Mesendoderm (in vitro differentiated cells): ENCODE measurements at regions not wholly inside any gene's neighbourhood (a gene's known extent, or its start where the extent isn't known, plus 50 kb on each side); places are given as distances from the start of the nearest gene placed in this dataset.

Experiments
- DNase-seq: peaks from one replicate; pipeline ENCODE4 v3.0.0; 2013
- H2AK5ac ChIP-seq: 2 replicates; pipeline ENCODE4 v1.6.1; 2013; ENCODE audit warnings: low read length, inconsistent platforms
- H2BK120ac ChIP-seq: 2 replicates; pipeline ENCODE4 v1.6.1; 2013; ENCODE audit warnings: low read depth, mild to moderate bottlenecking, low read length, moderate library complexity, mixed read lengths
- H2BK15ac ChIP-seq: replicated peaks from 2 replicates; pipeline ENCODE4 v1.6.1; 2013; ENCODE audit warnings: low read depth, mild to moderate bottlenecking, moderate library complexity
- H2BK5ac ChIP-seq: 2 replicates; pipeline ENCODE4 v1.6.1; 2013; ENCODE audit warnings: low read length, inconsistent platforms
- H3K18ac ChIP-seq: 2 replicates; pipeline ENCODE4 v1.6.1; 2013; ENCODE audit warnings: mild to moderate bottlenecking, low read length, mixed read lengths
- H3K23ac ChIP-seq: one replicate; pipeline ENCODE4 v1.6.1; 2013; ENCODE audit warnings: low read length
- H3K27ac ChIP-seq: 2 replicates; pipeline ENCODE4 v1.5.1; 2013; ENCODE audit warnings: low read depth, mild to moderate bottlenecking, inconsistent platforms, low read length, moderate library complexity
- H3K27me3 ChIP-seq: 2 replicates; pipeline ENCODE4 v1.6.1; 2013; ENCODE audit warnings: low read length, control low read depth, mild to moderate bottlenecking, inconsistent platforms; ENCODE audit not compliant: insufficient read depth, poor library complexity
- H3K36me3 ChIP-seq: 2 replicates; pipeline ENCODE4 v1.6.1; 2013; ENCODE audit warnings: low read length, inconsistent platforms; ENCODE audit not compliant: control insufficient read depth, insufficient read depth
- H3K4ac ChIP-seq: one replicate; pipeline ENCODE4 v1.6.1; 2013; ENCODE audit warnings: low read depth, mild to moderate bottlenecking, low read length, moderate library complexity
- H3K4me1 ChIP-seq: 2 replicates; pipeline ENCODE4 v1.6.1; 2013; ENCODE audit warnings: low read depth, low read length, inconsistent platforms; ENCODE audit not compliant: control insufficient read depth
- H3K4me2 ChIP-seq: 2 replicates; pipeline ENCODE4 v1.6.1; 2013; ENCODE audit warnings: low read length
- H3K4me3 ChIP-seq: 2 replicates; pipeline ENCODE4 v1.5.1; 2013; ENCODE audit warnings: mild to moderate bottlenecking, low read length
- H3K56ac ChIP-seq: one replicate; pipeline ENCODE4 v1.6.1; 2013; ENCODE audit warnings: low read length
- H3K79me1 ChIP-seq: 2 replicates; pipeline ENCODE4 v1.6.1; 2013; ENCODE audit warnings: low read length, inconsistent platforms
- H3K79me2 ChIP-seq: 2 replicates; pipeline ENCODE4 v1.6.1; 2013; ENCODE audit warnings: mild to moderate bottlenecking, low read length; ENCODE audit not compliant: control insufficient read depth, insufficient read depth
- H3K9ac ChIP-seq: 2 replicates; pipeline ENCODE4 v1.6.1; 2013; ENCODE audit warnings: low read length, inconsistent platforms
- H4K5ac ChIP-seq: one replicate; pipeline ENCODE4 v1.6.1; 2013; ENCODE audit warnings: low read length
- H4K8ac ChIP-seq: one replicate; pipeline ENCODE4 v1.6.1; 2013; ENCODE audit warnings: low read depth, mild to moderate bottlenecking, control low read depth, low read length, moderate library complexity
- WGBS: extraction: QIAGEN DNeasy Blood & Tissue Kit; methylation state at CpG from one replicate; pipeline ENCODE4 v1.1.7; 2013; ENCODE audit warnings: low lambda C conversion rate, missing lambda C conversion rate; ENCODE audit not compliant: insufficient coverage; ENCODE audit errors: extremely low coverage; 5-methylcytosine and 5-hydroxymethylcytosine counted together

GRCh38 chr2:160602073-160602472 lies 108.5 kb upstream of the RBMS1 start:
- H3K4ac ChIP-seq: no peak overlapping the region
- no peak overlapping the region for H3K27ac ChIP-seq
- H3K79me1 ChIP-seq: no peaks in the 10 kb centered on the region
- H3K27me3 ChIP-seq: no peaks in the 10 kb centered on the region
- no peak overlapping the region for H2BK5ac ChIP-seq
- no CpG with 5 or more reads among the region's 2 CpGs for WGBS
- no peak overlapping the region for H2BK120ac ChIP-seq
- H3K4me2 ChIP-seq: no peak overlapping the region
- no peak overlapping the region for H3K9ac ChIP-seq
- no peaks in the 10 kb centered on the region for H3K79me2 ChIP-seq
- H2BK15ac ChIP-seq: no peak overlapping the region
- no peak overlapping the region for H2AK5ac ChIP-seq
- no peaks in the 10 kb centered on the region for H3K36me3 ChIP-seq
- H3K18ac ChIP-seq: no peak overlapping the region
- DNase-seq: no peak
- H3K56ac ChIP-seq: no peak overlapping the region
- H4K8ac ChIP-seq: no peak overlapping the region
- no peaks in the 10 kb centered on the region for H3K4me1 ChIP-seq
- H3K4me3 ChIP-seq: no peak overlapping the region
- no peak overlapping the region for H3K23ac ChIP-seq
- no peak overlapping the region for H4K5ac ChIP-seq

- Histone ChIP-seq H3K79me2 (no peaks in the 10 kb centered on the region), H4K8ac (no peak overlapping the region), H3K4me2 (no peak overlapping the region), H3K27ac (no peak overlapping the region), H4K5ac (no peak overlapping the region), H3K36me3 (no peaks in the 10 kb centered on the region), H3K79me1 (no peaks in the 10 kb centered on the region), H2BK120ac (no peak overlapping the region), H3K4me1 (no peaks in the 10 kb centered on the region), H3K27me3 (no peaks in the 10 kb centered on the region), H3K23ac (no peak overlapping the region), H3K9ac (no peak overlapping the region), H3K56ac (no peak overlapping the region), H3K18ac (no peak overlapping the region), H2BK5ac (no peak overlapping the region), H3K4ac (no peak overlapping the region), H2AK5ac (no peak overlapping the region), H2BK15ac (no peak overlapping the region), H3K4me3 (no peak overlapping the region)
- no peak for DNase-seq
- WGBS: no CpG with 5 or more reads among the region's 3 CpGs
Observed at GRCh38 chr2:160603771-160604510, 110.3 kb upstream of the RBMS1 start.

- H4K8ac ChIP-seq: no peak overlapping the region
- peaks cover 2% of the 10 kb centered on the region for H3K4me1 ChIP-seq
- H3K56ac ChIP-seq: no peak overlapping the region
- H2BK5ac ChIP-seq: no peak overlapping the region
- H3K4me2 ChIP-seq: no peak overlapping the region
- H4K5ac ChIP-seq: no peak overlapping the region
- H3K36me3 ChIP-seq: no peaks in the 10 kb centered on the region
- H3K4ac ChIP-seq: no peak overlapping the region
- H3K79me1 ChIP-seq: no peaks in the 10 kb centered on the region
- H2AK5ac ChIP-seq: no peak overlapping the region
- H2BK15ac ChIP-seq: no peak overlapping the region
- H3K27ac ChIP-seq: no peak overlapping the region
- H3K23ac ChIP-seq: no peak overlapping the region
- no peaks in the 10 kb centered on the region for H3K27me3 ChIP-seq
- no peak for DNase-seq
- no peak overlapping the region for H3K9ac ChIP-seq
- H3K79me2 ChIP-seq: no peaks in the 10 kb centered on the region
- H3K18ac ChIP-seq: no peak overlapping the region
- H3K4me3 ChIP-seq: no peak overlapping the region
- no CpG with 5 or more reads among the region's 1 CpG for WGBS
- no peak overlapping the region for H2BK120ac ChIP-seq
Observed at GRCh38 chr2:160606341-160606740, 112.7 kb upstream of the RBMS1 start.

GRCh38 chr2:160608599-160608998 lies 115.0 kb upstream of the RBMS1 start:
- H3K56ac ChIP-seq: peak overlapping the region; percentile 34
- no peak overlapping the region for H4K8ac ChIP-seq
- no peak overlapping the region for H2BK120ac ChIP-seq
- no peak overlapping the region for H3K4me2 ChIP-seq
- H3K79me2 ChIP-seq: no peaks in the 10 kb centered on the region
- H2BK15ac ChIP-seq: no peak overlapping the region
- no peak overlapping the region for H3K18ac ChIP-seq
- H3K27me3 ChIP-seq: no peaks in the 10 kb centered on the region
- H4K5ac ChIP-seq: no peak overlapping the region
- no peak overlapping the region for H3K27ac ChIP-seq
- no peaks in the 10 kb centered on the region for H3K79me1 ChIP-seq
- no peak overlapping the region for H3K23ac ChIP-seq
- WGBS: no CpG with 5 or more reads among the region's 1 CpG
- no peak for DNase-seq
- H3K9ac ChIP-seq: no peak overlapping the region
- H2AK5ac ChIP-seq: no peak overlapping the region
- H3K4me3 ChIP-seq: no peak overlapping the region
- no peaks in the 10 kb centered on the region for H3K36me3 ChIP-seq
- peaks cover 2% of the 10 kb centered on the region for H3K4me1 ChIP-seq
- H3K4ac ChIP-seq: no peak overlapping the region
- no peak overlapping the region for H2BK5ac ChIP-seq

- Histone ChIP-seq H3K27me3 (no peaks in the 10 kb centered on the region), H3K56ac (no peak overlapping the region), H3K18ac (no peak overlapping the region), H3K23ac (no peak overlapping the region), H3K9ac (no peak overlapping the region), H3K4me1 (peaks cover 2% of the 10 kb centered on the region), H3K4ac (no peak overlapping the region), H4K5ac (no peak overlapping the region), H2BK5ac (no peak overlapping the region), H2BK120ac (peak overlapping the region; percentile 73), H2BK15ac (no peak overlapping the region), H3K4me2 (no peak overlapping the region), H3K79me1 (no peaks in the 10 kb centered on the region), H3K27ac (no peak overlapping the region), H3K79me2 (no peaks in the 10 kb centered on the region), H3K4me3 (no peak overlapping the region), H4K8ac (no peak overlapping the region), H2AK5ac (no peak overlapping the region), H3K36me3 (no peaks in the 10 kb centered on the region)
- WGBS: no CpG with 5 or more reads among the region's 1 CpG
- DNase-seq: no peak
Observed at GRCh38 chr2:160609346-160609745, 115.7 kb upstream of the RBMS1 start.

- Histone ChIP-seq H2BK120ac (no peak overlapping the region), H3K79me1 (no peaks in the 10 kb centered on the region), H2BK15ac (no peak overlapping the region), H3K4me3 (no peak overlapping the region), H3K4me1 (peaks cover 2% of the 10 kb centered on the region), H3K27me3 (no peaks in the 10 kb centered on the region), H3K27ac (no peak overlapping the region), H3K36me3 (no peaks in the 10 kb centered on the region), H3K79me2 (no peaks in the 10 kb centered on the region), H4K5ac (no peak overlapping the region), H4K8ac (no peak overlapping the region), H3K18ac (no peak overlapping the region), H3K4ac (no peak overlapping the region), H3K4me2 (no peak overlapping the region), H2BK5ac (no peak overlapping the region), H2AK5ac (no peak overlapping the region), H3K23ac (no peak overlapping the region), H3K9ac (no peak overlapping the region), H3K56ac (no peak overlapping the region)
- DNase-seq: no peak
- no CpG with 5 or more reads among the region's 2 CpGs for WGBS
Observed at GRCh38 chr2:160610041-160610440, 116.4 kb upstream of the RBMS1 start.
